Esophagus (tissue), 2 donors: ENCODE measurements at regions not wholly inside any gene's neighbourhood (a gene's known extent, or its start where the extent isn't known, plus 50 kb on each side); places are given as distances from the start of the nearest gene placed in this dataset.

Experiments
- H3K27ac ChIP-seq, 2 donors: one replicate each; pipeline ENCODE4 v1.5.1; 2013; ENCODE audit warnings: low read depth in 2 of 2, mild to moderate bottlenecking in 2 of 2, inconsistent platforms in 1 of 2, low read length in 1 of 2, moderate library complexity in 1 of 2
- H3K27me3 ChIP-seq, 2 donors: one replicate each; pipeline ENCODE4 v1.6.1; 2013; ENCODE audit warnings: low read length in 2 of 2, control low read depth in 1 of 2, mild to moderate bottlenecking in 1 of 2; ENCODE audit not compliant: insufficient read depth in 2 of 2, control insufficient read depth in 1 of 2
- H3K36me3 ChIP-seq, 2 donors: one replicate each; pipeline ENCODE4 v1.6.1; 2013; ENCODE audit warnings: low read length in 1 of 2; ENCODE audit not compliant: control insufficient read depth in 2 of 2, insufficient read depth in 2 of 2
- H3K4me1 ChIP-seq, 2 donors: one replicate each; pipeline ENCODE4 v1.6.1; 2013; ENCODE audit warnings: low read length in 1 of 2; ENCODE audit not compliant: control insufficient read depth in 2 of 2, insufficient read depth in 2 of 2
- H3K4me3 ChIP-seq, 2 donors: one replicate each; pipeline ENCODE4 v1.5.1; 2013; ENCODE audit warnings: low read length in 2 of 2, mild to moderate bottlenecking in 2 of 2, low read depth in 1 of 2, moderate library complexity in 1 of 2
- H3K9me3 ChIP-seq, 2 donors: one replicate each; pipeline ENCODE4 v1.6.1; 2013; ENCODE audit warnings: mild to moderate bottlenecking in 2 of 2, low read depth in 1 of 2, low read length in 1 of 2, moderate library complexity in 1 of 2; ENCODE audit not compliant: control insufficient read depth in 2 of 2, insufficient read depth in 1 of 2
- WGBS, 2 donors: extraction: QIAGEN DNeasy Blood & Tissue Kit; methylation state at CpG; one replicate each; pipeline ENCODE4 v1.1.7; 2013; 5-methylcytosine and 5-hydroxymethylcytosine counted together
- donor health status: healthy with polysubstance abuse.
- donor health status: Bipolar disorder and iron deficiency.

- Histone ChIP-seq H3K27ac (no peak overlapping the region), H3K27me3 (no peaks in the 10 kb centered on the region), H3K4me1 (no peaks in the 10 kb centered on the region), H3K36me3 (no peaks in the 10 kb centered on the region), H3K4me3 (no peak overlapping the region), H3K9me3 (no peaks in the 10 kb centered on the region)
- WGBS, 2 donors: 71 to 74% methylated on average over 1 of the region's 1 CpG
Measured at GRCh38 chr1:222418654-222419053, 129.2 kb downstream of the HHIPL2 start.

- no peaks in the 10 kb centered on the region for H3K27me3 ChIP-seq
- H3K36me3 ChIP-seq: no peaks in the 10 kb centered on the region
- WGBS, 2 donors: 70 to 74% methylated on average over 4 of the region's 4 CpGs
- no peaks in the 10 kb centered on the region for H3K4me1 ChIP-seq
- no peak overlapping the region for H3K27ac ChIP-seq
- H3K9me3 ChIP-seq: no peaks in the 10 kb centered on the region
- no peak overlapping the region for H3K4me3 ChIP-seq
Measured at GRCh38 chr1:222417264-222417663, 130.6 kb downstream of the HHIPL2 start.

GRCh38 chr1:222416001-222416791 lies 131.7 kb downstream of the HHIPL2 start:
- 70 to 76% methylated on average over 2 of the region's 2 CpGs for WGBS, 2 donors
- Histone ChIP-seq H3K4me1 (no peaks in the 10 kb centered on the region), H3K36me3 (no peaks in the 10 kb centered on the region), H3K27ac (no peak overlapping the region), H3K4me3 (no peak overlapping the region), H3K9me3 (no peaks in the 10 kb centered on the region), H3K27me3 (no peaks in the 10 kb centered on the region)

- Histone ChIP-seq H3K9me3 (no peaks in the 10 kb centered on the region), H3K27me3 (no peaks in the 10 kb centered on the region), H3K4me3 (no peak overlapping the region), H3K4me1 (no peaks in the 10 kb centered on the region), H3K27ac (no peak overlapping the region), H3K36me3 (no peaks in the 10 kb centered on the region)
- WGBS, 2 donors: 78 to 83% methylated on average over 5 of the region's 5 CpGs
Measured at GRCh38 chr1:222415441-222415840, 132.5 kb downstream of the HHIPL2 start.

- Histone ChIP-seq H3K27me3 (no peaks in the 10 kb centered on the region), H3K27ac (no peak overlapping the region), H3K4me3 (no peak overlapping the region), H3K9me3 (no peaks in the 10 kb centered on the region), H3K36me3 (no peaks in the 10 kb centered on the region), H3K4me1 (no peaks in the 10 kb centered on the region)
- 85 to 88% methylated on average over 2 of the region's 2 CpGs for WGBS, 2 donors
Measured at GRCh38 chr1:222413991-222414549, 133.8 kb downstream of the HHIPL2 start.

GRCh38 chr1:222413436-222413835 lies 134.5 kb downstream of the HHIPL2 start:
- Histone ChIP-seq H3K27me3 (no peaks in the 10 kb centered on the region), H3K4me3 (no peak overlapping the region), H3K9me3 (no peaks in the 10 kb centered on the region), H3K4me1 (no peaks in the 10 kb centered on the region), H3K36me3 (no peaks in the 10 kb centered on the region), H3K27ac (no peak overlapping the region)
- WGBS, 2 donors: 42 to 58% methylated on average over 1 of the region's 1 CpG

- Histone ChIP-seq H3K27me3 (no peaks in the 10 kb centered on the region), H3K9me3 (no peaks in the 10 kb centered on the region), H3K4me1 (no peaks in the 10 kb centered on the region), H3K36me3 (no peaks in the 10 kb centered on the region), H3K4me3 (no peak overlapping the region), H3K27ac (no peak overlapping the region)
- 67 to 83% methylated on average over 4 of the region's 4 CpGs for WGBS, 2 donors
Measured at GRCh38 chr1:222404710-222405109, 143.2 kb downstream of the HHIPL2 start.

- H3K27me3 ChIP-seq: no peaks in the 10 kb centered on the region
- no peaks in the 10 kb centered on the region for H3K9me3 ChIP-seq
- no peak overlapping the region for H3K27ac ChIP-seq
- H3K4me1 ChIP-seq: no peaks in the 10 kb centered on the region
- H3K4me3 ChIP-seq: no peak overlapping the region
- H3K36me3 ChIP-seq: no peaks in the 10 kb centered on the region
Measured at GRCh38 chr1:222399197-222399596, 148.7 kb downstream of the HHIPL2 start.

- Histone ChIP-seq H3K27me3 (no peaks in the 10 kb centered on the region), H3K27ac (no peak overlapping the region), H3K9me3 (no peaks in the 10 kb centered on the region), H3K36me3 (no peaks in the 10 kb centered on the region), H3K4me3 (no peak overlapping the region), H3K4me1 (no peaks in the 10 kb centered on the region)
- 55 to 68% methylated on average over 1 of the region's 1 CpG for whole genome bisulfite sequencing, 2 donors
Measured at GRCh38 chr1:222394224-222394623, 153.7 kb downstream of the HHIPL2 start.

- Histone ChIP-seq H3K27ac (no peak overlapping the region), H3K4me3 (no peak overlapping the region), H3K4me1 (no peaks in the 10 kb centered on the region), H3K9me3 (no peaks in the 10 kb centered on the region), H3K36me3 (no peaks in the 10 kb centered on the region), H3K27me3 (no peaks in the 10 kb centered on the region)
- 70 to 75% methylated on average over 3 of the region's 3 CpGs for WGBS, 2 donors
Measured at GRCh38 chr1:222392556-222392955, 155.3 kb downstream of the HHIPL2 start.
